ENCODE measurements at regions not wholly inside any gene's neighbourhood (a gene's known extent, or its start where the extent isn't known, plus 50 kb on each side); places are given as distances from the start of the nearest gene placed in this dataset.

DNA sequence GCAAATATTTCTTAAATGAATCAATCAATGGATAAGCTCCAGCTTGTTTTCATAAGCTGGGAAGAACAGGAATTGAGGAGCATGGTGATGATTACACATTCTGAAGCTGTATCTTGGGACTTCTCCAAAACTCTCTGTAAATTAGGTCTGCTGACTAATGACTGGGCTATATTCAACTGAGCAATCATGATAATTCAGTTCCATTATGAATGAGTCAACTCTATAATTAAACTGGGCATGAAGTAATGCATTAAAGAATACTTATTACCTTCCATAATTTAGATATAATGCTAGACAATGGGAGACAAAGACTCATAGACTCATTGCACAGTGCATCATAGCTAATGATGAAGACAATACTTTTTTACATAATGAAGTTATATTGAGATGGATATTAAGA is 207.4 kb downstream of the CBLN2 start:
- H3K4me3 ChIP-seq = no peak overlapping the region
- TF ChIP-seq FOXS1 (CRISPR knock-in tag; IDR thresholded peaks at IDR 0.05) = no peak
- no peak for TF ChIP-seq HEYL (CRISPR knock-in tag; IDR thresholded peaks at IDR 0.05)
- no peak for FAIRE-seq
- H3K27ac ChIP-seq = no peak overlapping the region
- H3K9me3 ChIP-seq = no peaks in the 10 kb centered on the region
- no peak overlapping the region for H3K4me2 ChIP-seq
- CTCF ChIA-PET = interaction anchor here (1.2 kb wide), 1 partner anchor 1403 kb away, joined by 3 read pairs; no protein-coding TSS in a partner anchor
- DNase-seq (ENCODE audit: low read depth in 1 of 2, low spot score in 1 of 2) = no peak
- ATAC-seq = no peak
- POLR2A ChIA-PET = no interaction called here
- H3K4me1 ChIP-seq = no peaks in the 10 kb centered on the region

DNA sequence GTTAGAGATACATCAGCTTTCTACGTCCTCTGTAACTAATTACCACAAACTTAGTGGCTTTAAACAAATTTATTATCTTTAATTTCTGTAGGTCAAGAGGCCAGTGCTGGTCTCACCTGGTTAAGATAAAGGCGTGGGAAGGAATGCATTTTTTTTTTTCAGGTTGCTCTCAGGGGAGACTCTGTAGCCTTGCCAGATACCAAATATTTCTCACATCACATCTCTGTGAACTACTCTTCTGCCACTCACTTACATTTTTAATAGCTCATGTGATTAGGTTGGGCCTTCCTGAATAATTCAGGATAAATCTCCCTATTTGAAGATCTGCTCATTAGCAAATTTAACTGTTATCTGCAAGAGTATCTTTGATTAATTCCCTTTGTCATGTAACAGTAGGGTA is 214.6 kb downstream of the CBLN2 start:
- FAIRE-seq (no peak), ATAC-seq (no peak), DNase-seq (ENCODE audit: low read depth in 1 of 2, low spot score in 1 of 2) (no peak)
- Histone ChIP-seq H3K27ac (no peak overlapping the region), H3K4me3 (no peak overlapping the region), H3K4me2 (no peak overlapping the region), H3K4me1 (no peaks in the 10 kb centered on the region), H3K9me3 (no peaks in the 10 kb centered on the region)
- ChIA-PET CTCF (no interaction called here), POLR2A (no interaction called here)
- 0% methylated on average over 2 of the region's 2 CpGs for WGBS (ENCODE audit: missing lambda C conversion rate)
- no peak for TF ChIP-seq RFX5 (IDR thresholded peaks at IDR 0.05)
- TF ChIP-seq RNF2 (IDR thresholded peaks at IDR 0.05; ENCODE audit: borderline replicate concordance, low read depth) = no peak
- TF ChIP-seq BHLHE40 (IDR thresholded peaks at IDR 0.05; ENCODE audit: low read depth, low read length) = no peak
- TF ChIP-seq, protein P1, sequence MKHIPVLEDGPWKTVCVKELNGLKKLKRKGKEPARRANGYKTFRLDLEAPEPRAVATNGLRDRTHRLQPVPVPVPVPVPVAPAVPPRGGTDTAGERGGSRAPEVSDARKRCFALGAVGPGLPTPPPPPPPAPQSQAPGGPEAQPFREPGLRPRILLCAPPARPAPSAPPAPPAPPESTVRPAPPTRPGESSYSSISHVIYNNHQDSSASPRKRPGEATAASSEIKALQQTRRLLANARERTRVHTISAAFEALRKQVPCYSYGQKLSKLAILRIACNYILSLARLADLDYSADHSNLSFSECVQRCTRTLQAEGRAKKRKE (CRISPR knock-in tag; IDR thresholded peaks at IDR 0.05; ENCODE audit: low read depth) = no peak
- TF ChIP-seq CHD4 (IDR thresholded peaks at IDR 0.05; ENCODE audit: borderline replicate concordance) = no peak
- TF ChIP-seq NPAS2 (CRISPR knock-in tag; IDR thresholded peaks at IDR 0.05; ENCODE audit: borderline replicate concordance) = no peak
- TF ChIP-seq NR3C1 (IDR thresholded peaks at IDR 0.05) = no peak
- TF ChIP-seq FOXS1 (CRISPR knock-in tag; IDR thresholded peaks at IDR 0.05) = no peak
- TF ChIP-seq HDAC2 (IDR thresholded peaks at IDR 0.05) = no peak
- no peak for TF ChIP-seq JUN (IDR thresholded peaks at IDR 0.05)
- TF ChIP-seq RARB (CRISPR knock-in tag; IDR thresholded peaks at IDR 0.05) = no peak
- no peak for TF ChIP-seq TP53 (CRISPR knock-in tag; IDR thresholded peaks at IDR 0.05)
- TF ChIP-seq KDM1A (IDR thresholded peaks at IDR 0.05; ENCODE audit: low read depth) = no peak
- TF ChIP-seq PHF8 (IDR thresholded peaks at IDR 0.05; ENCODE audit: borderline replicate concordance, low read depth) = no peak
- TF ChIP-seq, protein P2, sequence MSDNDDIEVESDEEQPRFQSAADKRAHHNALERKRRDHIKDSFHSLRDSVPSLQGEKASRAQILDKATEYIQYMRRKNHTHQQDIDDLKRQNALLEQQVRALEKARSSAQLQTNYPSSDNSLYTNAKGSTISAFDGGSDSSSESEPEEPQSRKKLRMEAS (IDR thresholded peaks at IDR 0.05) = no peak
- no peak for TF ChIP-seq SREBF2 (IDR thresholded peaks at IDR 0.05)
- no peak for TF ChIP-seq HOXB13 (CRISPR knock-in tag; IDR thresholded peaks at IDR 0.05; ENCODE audit: low read depth)
- TF ChIP-seq, protein P3, sequence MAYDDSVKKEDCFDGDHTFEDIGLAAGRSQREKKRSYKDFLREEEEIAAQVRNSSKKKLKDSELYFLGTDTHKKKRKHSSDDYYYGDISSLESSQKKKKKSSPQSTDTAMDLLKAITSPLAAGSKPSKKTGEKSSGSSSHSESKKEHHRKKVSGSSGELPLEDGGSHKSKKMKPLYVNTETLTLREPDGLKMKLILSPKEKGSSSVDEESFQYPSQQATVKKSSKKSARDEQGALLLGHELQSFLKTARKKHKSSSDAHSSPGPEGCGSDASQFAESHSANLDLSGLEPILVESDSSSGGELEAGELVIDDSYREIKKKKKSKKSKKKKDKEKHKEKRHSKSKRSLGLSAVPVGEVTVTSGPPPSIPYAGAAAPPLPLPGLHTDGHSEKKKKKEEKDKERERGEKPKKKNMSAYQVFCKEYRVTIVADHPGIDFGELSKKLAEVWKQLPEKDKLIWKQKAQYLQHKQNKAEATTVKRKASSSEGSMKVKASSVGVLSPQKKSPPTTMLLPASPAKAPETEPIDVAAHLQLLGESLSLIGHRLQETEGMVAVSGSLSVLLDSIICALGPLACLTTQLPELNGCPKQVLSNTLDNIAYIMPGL (CRISPR knock-in tag; IDR thresholded peaks at IDR 0.05; ENCODE audit: borderline replicate concordance) = no peak
- no peak for TF ChIP-seq EHF (CRISPR knock-in tag; IDR thresholded peaks at IDR 0.05)

DNA sequence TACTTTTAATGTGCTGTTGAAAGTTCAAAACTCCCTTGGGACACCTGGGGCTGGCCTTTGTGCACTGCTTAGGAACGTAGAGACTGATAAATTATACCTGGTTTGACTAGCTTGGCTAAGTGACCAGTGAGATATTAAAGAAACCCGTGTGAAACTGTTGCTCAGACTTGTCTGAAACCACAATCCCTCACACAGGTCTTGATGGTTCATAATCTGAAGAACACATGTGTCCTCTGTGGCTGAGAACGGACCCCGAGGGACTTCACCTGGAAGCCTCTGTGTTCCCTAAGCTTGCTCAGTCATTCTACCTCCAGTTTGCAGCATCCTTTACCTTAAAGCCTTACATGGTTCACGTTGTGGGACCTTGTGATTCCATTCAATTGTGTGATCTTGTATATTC is 218.8 kb downstream of the CBLN2 start:
- POLR2A ChIA-PET = no interaction called here
- FAIRE-seq (no peak), ATAC-seq (no peak), DNase-seq (ENCODE audit: low read depth in 1 of 2, low spot score in 1 of 2) (no peak)
- no peak overlapping the region for H3K4me2 ChIP-seq
- H3K9me3 ChIP-seq = no peaks in the 10 kb centered on the region
- WGBS (ENCODE audit: missing lambda C conversion rate) = 6% methylated on average over 5 of the region's 5 CpGs
- CTCF ChIA-PET = no interaction called here
- no peaks in the 10 kb centered on the region for H3K4me1 ChIP-seq
- H3K27ac ChIP-seq = no peak overlapping the region
- no peak overlapping the region for H3K4me3 ChIP-seq
- TF ChIP-seq, protein P4, sequence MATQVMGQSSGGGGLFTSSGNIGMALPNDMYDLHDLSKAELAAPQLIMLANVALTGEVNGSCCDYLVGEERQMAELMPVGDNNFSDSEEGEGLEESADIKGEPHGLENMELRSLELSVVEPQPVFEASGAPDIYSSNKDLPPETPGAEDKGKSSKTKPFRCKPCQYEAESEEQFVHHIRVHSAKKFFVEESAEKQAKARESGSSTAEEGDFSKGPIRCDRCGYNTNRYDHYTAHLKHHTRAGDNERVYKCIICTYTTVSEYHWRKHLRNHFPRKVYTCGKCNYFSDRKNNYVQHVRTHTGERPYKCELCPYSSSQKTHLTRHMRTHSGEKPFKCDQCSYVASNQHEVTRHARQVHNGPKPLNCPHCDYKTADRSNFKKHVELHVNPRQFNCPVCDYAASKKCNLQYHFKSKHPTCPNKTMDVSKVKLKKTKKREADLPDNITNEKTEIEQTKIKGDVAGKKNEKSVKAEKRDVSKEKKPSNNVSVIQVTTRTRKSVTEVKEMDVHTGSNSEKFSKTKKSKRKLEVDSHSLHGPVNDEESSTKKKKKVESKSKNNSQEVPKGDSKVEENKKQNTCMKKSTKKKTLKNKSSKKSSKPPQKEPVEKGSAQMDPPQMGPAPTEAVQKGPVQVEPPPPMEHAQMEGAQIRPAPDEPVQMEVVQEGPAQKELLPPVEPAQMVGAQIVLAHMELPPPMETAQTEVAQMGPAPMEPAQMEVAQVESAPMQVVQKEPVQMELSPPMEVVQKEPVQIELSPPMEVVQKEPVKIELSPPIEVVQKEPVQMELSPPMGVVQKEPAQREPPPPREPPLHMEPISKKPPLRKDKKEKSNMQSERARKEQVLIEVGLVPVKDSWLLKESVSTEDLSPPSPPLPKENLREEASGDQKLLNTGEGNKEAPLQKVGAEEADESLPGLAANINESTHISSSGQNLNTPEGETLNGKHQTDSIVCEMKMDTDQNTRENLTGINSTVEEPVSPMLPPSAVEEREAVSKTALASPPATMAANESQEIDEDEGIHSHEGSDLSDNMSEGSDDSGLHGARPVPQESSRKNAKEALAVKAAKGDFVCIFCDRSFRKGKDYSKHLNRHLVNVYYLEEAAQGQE (IDR thresholded peaks at IDR 0.05) = no peak
- TF ChIP-seq, protein P5, sequence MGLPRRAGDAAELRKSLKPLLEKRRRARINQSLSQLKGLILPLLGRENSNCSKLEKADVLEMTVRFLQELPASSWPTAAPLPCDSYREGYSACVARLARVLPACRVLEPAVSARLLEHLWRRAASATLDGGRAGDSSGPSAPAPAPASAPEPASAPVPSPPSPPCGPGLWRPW (IDR thresholded peaks at IDR 0.05) = no peak
- no peak for TF ChIP-seq JUNB (IDR thresholded peaks at IDR 0.05)
- TF ChIP-seq RARB (CRISPR knock-in tag; IDR thresholded peaks at IDR 0.05) = no peak
- TF ChIP-seq, protein P6, sequence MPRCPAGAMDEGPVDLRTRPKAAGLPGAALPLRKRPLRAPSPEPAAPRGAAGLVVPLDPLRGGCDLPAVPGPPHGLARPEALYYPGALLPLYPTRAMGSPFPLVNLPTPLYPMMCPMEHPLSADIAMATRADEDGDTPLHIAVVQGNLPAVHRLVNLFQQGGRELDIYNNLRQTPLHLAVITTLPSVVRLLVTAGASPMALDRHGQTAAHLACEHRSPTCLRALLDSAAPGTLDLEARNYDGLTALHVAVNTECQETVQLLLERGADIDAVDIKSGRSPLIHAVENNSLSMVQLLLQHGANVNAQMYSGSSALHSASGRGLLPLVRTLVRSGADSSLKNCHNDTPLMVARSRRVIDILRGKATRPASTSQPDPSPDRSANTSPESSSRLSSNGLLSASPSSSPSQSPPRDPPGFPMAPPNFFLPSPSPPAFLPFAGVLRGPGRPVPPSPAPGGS (IDR thresholded peaks at IDR 0.05) = no peak
- TF ChIP-seq KDM1A (IDR thresholded peaks at IDR 0.05; ENCODE audit: low read depth) = no peak
- TF ChIP-seq ESRRA (IDR thresholded peaks at IDR 0.05; ENCODE audit: borderline replicate concordance, low read length) = no peak
- TF ChIP-seq BHLHE40 (IDR thresholded peaks at IDR 0.05; ENCODE audit: low read depth, low read length) = no peak
- TF ChIP-seq, protein P7, sequence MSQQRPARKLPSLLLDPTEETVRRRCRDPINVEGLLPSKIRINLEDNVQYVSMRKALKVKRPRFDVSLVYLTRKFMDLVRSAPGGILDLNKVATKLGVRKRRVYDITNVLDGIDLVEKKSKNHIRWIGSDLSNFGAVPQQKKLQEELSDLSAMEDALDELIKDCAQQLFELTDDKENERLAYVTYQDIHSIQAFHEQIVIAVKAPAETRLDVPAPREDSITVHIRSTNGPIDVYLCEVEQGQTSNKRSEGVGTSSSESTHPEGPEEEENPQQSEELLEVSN (IDR thresholded peaks at IDR 0.05; ENCODE audit: borderline replicate concordance, low read depth) = no peak
- no peak for TF ChIP-seq GATA3 (IDR thresholded peaks at IDR 0.05; ENCODE audit: borderline replicate concordance)
- no peak for TF ChIP-seq RAD21 (conservative IDR thresholded peaks at IDR 0.05 in 1 of 2, IDR thresholded peaks at IDR 0.05 in 1 of 2)
